GM19324 (cell line): ENCODE measurements at regions not wholly inside any gene's neighbourhood (a gene's known extent, or its start where the extent isn't known, plus 50 kb on each side); places are given as distances from the start of the nearest gene placed in this dataset.
"Not testable (repeated sequence)": the region's sequence is repeated elsewhere in the genome, so short reads cannot be mapped to it uniquely, and the experiment has no call there.

Experiments
- ATAC-seq: cut with Tn5 transposase; IDR thresholded peaks from one replicate; pipeline ENCODE4 v1.9.1; 2021; ENCODE audit warnings: mild to moderate bottlenecking, moderate library complexity; ENCODE audit not compliant: unreplicated experiment, low FRiP score

GRCh38 chr12:13523536-13524307 lies 327.2 kb downstream of the EMP1 start:
- ATAC-seq, result no peak

- not testable (repeated sequence) for ATAC-seq
These were observed 321.5 kb downstream of the EMP1 start for GRCh38 chr12:13518034-13518433.

- no peak for ATAC-seq
These were observed 313.2 kb downstream of the EMP1 start for GRCh38 chr12:13509740-13510139.

- ATAC-seq, result no peak
These were observed 309.1 kb downstream of the EMP1 start for GRCh38 chr12:13505636-13506035.

GRCh38 chr12:13505224-13505623 lies 308.7 kb downstream of the EMP1 start:
- no peak for ATAC-seq

GRCh38 chr12:13504736-13505135 lies 308.2 kb downstream of the EMP1 start:
- no peak for ATAC-seq

- no peak for ATAC-seq
These were observed 307.5 kb downstream of the EMP1 start for GRCh38 chr12:13504074-13504473.

GRCh38 chr12:13503094-13503835 lies 306.7 kb downstream of the EMP1 start:
- no peak for ATAC-seq

GRCh38 chr12:13499008-13499407 lies 302.5 kb downstream of the EMP1 start:
- no peak for ATAC-seq

GRCh38 chr12:13496111-13496510 lies 299.6 kb downstream of the EMP1 start:
- no peak for ATAC-seq

- no peak for ATAC-seq
These were observed 292.7 kb downstream of the EMP1 start for GRCh38 chr12:13489246-13489645.

GRCh38 chr12:13487326-13487725 lies 290.8 kb downstream of the EMP1 start:
- ATAC-seq, result no peak

- ATAC-seq, result no peak
These were observed 290.3 kb downstream of the EMP1 start for GRCh38 chr12:13486794-13487193.

- ATAC-seq, result no peak
These were observed 282.2 kb downstream of the EMP1 start for GRCh38 chr12:13478650-13479181.

GRCh38 chr12:13474381-13474780 lies 277.9 kb downstream of the EMP1 start:
- ATAC-seq, result no peak

GRCh38 chr12:13472690-13473089 lies 276.2 kb downstream of the EMP1 start:
- peak; percentile 82 for ATAC-seq

GRCh38 chr12:13471471-13471870 lies 274.9 kb downstream of the EMP1 start:
- ATAC-seq, result no peak

GRCh38 chr12:13465635-13466034 lies 269.1 kb downstream of the EMP1 start:
- no peak for ATAC-seq

- ATAC-seq, result no peak
These were observed 266.7 kb downstream of the EMP1 start for GRCh38 chr12:13463189-13463588.

GRCh38 chr12:13462450-13462849 lies 265.9 kb downstream of the EMP1 start:
- no peak for ATAC-seq

- no peak for ATAC-seq
These were observed 259.2 kb downstream of the EMP1 start for GRCh38 chr12:13455778-13456144.
